ENCODE measurements at regions not wholly inside any gene's neighbourhood (a gene's known extent, or its start where the extent isn't known, plus 50 kb on each side); places are given as distances from the start of the nearest gene placed in this dataset.

DNA sequence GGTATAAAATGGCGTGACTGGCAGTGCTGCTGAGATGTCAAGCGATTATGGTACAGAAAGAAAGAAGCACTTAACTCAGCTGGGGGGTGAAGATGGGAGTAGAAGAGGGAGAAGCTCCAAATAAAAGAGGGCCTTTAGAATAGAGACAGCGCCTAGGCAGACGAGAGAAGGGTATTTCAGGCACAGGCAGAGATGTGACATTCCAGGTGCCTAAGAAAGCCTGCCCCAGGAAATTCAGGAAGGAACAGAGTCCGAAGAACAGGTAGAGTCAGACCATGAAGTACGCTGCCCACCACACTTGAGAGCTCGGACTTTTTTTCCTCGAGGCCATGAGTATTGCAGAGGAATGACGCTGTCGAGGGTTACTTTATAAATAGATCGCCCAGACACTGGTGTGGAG lies 170.9 kb upstream of the ATF7IP start:
- H3K4me3 ChIP-seq (ENCODE audit: control insufficient read depth, low read depth, low read length): no peak overlapping the region
- DNase-seq (ENCODE audit: low read depth): no peak
- TF ChIP-seq, protein P1, sequence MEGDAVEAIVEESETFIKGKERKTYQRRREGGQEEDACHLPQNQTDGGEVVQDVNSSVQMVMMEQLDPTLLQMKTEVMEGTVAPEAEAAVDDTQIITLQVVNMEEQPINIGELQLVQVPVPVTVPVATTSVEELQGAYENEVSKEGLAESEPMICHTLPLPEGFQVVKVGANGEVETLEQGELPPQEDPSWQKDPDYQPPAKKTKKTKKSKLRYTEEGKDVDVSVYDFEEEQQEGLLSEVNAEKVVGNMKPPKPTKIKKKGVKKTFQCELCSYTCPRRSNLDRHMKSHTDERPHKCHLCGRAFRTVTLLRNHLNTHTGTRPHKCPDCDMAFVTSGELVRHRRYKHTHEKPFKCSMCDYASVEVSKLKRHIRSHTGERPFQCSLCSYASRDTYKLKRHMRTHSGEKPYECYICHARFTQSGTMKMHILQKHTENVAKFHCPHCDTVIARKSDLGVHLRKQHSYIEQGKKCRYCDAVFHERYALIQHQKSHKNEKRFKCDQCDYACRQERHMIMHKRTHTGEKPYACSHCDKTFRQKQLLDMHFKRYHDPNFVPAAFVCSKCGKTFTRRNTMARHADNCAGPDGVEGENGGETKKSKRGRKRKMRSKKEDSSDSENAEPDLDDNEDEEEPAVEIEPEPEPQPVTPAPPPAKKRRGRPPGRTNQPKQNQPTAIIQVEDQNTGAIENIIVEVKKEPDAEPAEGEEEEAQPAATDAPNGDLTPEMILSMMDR (IDR thresholded peaks at IDR 0.05; ENCODE audit: control insufficient read depth, insufficient read depth, low read depth, low read length, missing control alignments): no peak

- no peak for DNase-seq (ENCODE audit: low read depth)
- TF ChIP-seq, protein P1 (IDR thresholded peaks at IDR 0.05; ENCODE audit: control insufficient read depth, insufficient read depth, low read depth, low read length, missing control alignments): no peak
- no peak overlapping the region for H3K4me3 ChIP-seq (ENCODE audit: control insufficient read depth, low read depth, low read length)
Observed at GRCh38 chr12:14199455-14200198, 165.9 kb upstream of the ATF7IP start.

- DNase-seq (ENCODE audit: low read depth): no peak
- TF ChIP-seq, protein P1 (IDR thresholded peaks at IDR 0.05; ENCODE audit: control insufficient read depth, insufficient read depth, low read depth, low read length, missing control alignments): no peak
- H3K4me3 ChIP-seq (ENCODE audit: control insufficient read depth, low read depth, low read length): no peak overlapping the region
Observed at GRCh38 chr12:14200598-14200997, 164.9 kb upstream of the ATF7IP start.

- H3K4me3 ChIP-seq (ENCODE audit: control insufficient read depth, low read depth, low read length): no peak overlapping the region
- DNase-seq (ENCODE audit: low read depth): no peak
- TF ChIP-seq, protein P1 (IDR thresholded peaks at IDR 0.05; ENCODE audit: control insufficient read depth, insufficient read depth, low read depth, low read length, missing control alignments): no peak
Observed at GRCh38 chr12:14201291-14201690, 164.2 kb upstream of the ATF7IP start.

GRCh38 chr12:14207905-14208551 lies 157.5 kb upstream of the ATF7IP start:
- no peak overlapping the region for H3K4me3 ChIP-seq (ENCODE audit: control insufficient read depth, low read depth, low read length)
- no peak for DNase-seq (ENCODE audit: low read depth)
- TF ChIP-seq, protein P1 (IDR thresholded peaks at IDR 0.05; ENCODE audit: control insufficient read depth, insufficient read depth, low read depth, low read length, missing control alignments): no peak

- no peak for DNase-seq (ENCODE audit: low read depth)
- TF ChIP-seq, protein P1 (IDR thresholded peaks at IDR 0.05; ENCODE audit: control insufficient read depth, insufficient read depth, low read depth, low read length, missing control alignments): no peak
- no peak overlapping the region for H3K4me3 ChIP-seq (ENCODE audit: control insufficient read depth, low read depth, low read length)
Observed at GRCh38 chr12:14211947-14212387, 153.5 kb upstream of the ATF7IP start.

Measured in AG09309 (cell line).